Skeletal muscle cell (primary cell): ENCODE measurements at regions not wholly inside any gene's neighbourhood (a gene's known extent, or its start where the extent isn't known, plus 50 kb on each side); places are given as distances from the start of the nearest gene placed in this dataset.
A peak's percentile ranks its signal among the peaks of the same experiment; 100 is the strongest.

ENCODE experiments used
- DNase-seq: peaks from one replicate; pipeline ENCODE4 v3.0.0-alpha.2; 2010; ENCODE audit warnings: low read depth
- H3K4me3 ChIP-seq: 2 replicates; pipeline ENCODE4 v1.5.1; 2011; ENCODE audit warnings: low read depth, mild to moderate bottlenecking, control low read depth, low read length, moderate library complexity

DNA sequence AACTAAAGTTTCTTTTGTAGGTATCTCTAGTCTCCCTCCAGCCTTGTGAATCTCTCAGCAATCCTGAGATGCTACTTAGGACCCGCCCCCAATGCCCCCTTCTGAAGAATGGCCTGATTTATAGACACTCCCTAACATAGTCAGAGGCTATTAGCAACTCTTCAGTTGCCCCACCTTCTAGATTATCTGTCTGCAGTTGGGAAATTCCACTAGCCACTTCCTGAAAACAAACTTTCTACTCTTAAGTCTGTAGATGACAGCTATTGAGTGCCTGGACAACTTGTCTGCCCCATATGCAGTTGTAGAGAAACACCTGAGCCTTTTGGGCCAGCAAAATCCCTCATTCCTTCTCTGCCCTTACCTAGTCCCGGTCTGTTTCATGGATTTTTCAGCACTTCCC is 188.2 kb upstream of the PREP start:
- H3K4me3 ChIP-seq = no peak overlapping the region
- DNase-seq = no peak

DNA sequence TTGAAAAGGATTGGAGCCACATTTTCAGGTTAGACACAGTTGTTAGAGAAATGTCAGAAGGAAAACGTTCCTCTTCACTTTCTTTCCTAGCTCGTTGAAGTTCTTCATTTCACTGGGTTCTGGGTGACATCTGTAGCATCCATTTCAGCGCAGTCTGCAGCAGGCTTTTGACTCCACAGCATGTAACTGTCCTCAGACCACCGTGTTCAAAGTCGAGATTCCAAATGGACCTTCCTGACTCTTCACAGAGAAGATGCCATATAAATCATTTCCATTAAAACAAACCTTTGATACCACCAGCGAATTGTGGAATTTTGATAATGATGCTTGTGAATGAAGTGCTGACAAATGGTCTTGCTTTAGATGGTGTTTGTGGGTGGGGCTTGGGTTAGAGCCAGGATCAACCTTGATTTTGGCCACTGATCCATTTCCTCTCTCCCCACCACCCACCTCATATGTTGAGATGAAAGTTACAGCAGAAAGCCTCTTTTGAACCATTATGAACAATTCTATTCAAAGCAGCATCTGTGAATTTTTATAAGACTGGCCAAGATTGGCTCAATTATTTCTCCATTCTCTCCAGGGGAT is 185.3 kb upstream of the PREP start:
- DNase-seq = no peak
- no peak overlapping the region for H3K4me3 ChIP-seq

DNA sequence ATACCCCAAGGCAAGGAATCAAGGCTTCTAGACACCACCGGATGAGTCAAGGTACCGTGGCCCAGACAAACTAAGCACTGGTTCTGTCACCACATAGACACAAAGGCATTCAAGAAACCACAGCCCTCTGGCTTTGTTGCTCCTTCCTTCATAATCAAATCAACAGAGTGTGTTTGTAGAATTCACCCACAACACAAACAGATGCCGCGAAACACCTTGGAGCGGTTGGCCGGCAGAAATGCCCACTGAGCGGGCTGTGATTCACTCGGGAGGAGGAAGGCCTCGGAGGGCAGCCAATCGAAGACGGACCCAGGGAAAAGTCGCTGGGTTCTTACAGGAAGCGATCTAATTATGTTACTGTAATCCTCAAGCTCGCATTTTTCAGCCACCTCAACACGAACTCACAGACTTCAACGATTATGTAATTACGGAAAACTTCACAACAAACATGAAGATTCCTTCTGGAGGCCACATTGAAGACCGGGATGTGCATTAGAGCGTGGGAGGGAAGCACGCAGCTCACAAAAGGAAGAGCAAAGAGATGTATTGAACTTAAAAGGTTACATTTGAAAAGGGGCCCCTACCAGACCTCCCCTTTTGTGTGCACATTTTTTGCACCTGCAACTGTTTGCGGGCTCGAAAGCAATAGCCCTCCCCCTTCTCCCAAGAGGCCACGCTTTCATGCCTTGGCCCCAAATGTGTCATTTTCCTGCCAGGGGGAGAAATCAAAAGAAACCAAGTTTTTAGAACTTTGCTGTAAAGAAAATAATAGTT is 184.7 kb upstream of the PREP start:
- no peak for DNase-seq
- no peak overlapping the region for H3K4me3 ChIP-seq

- H3K4me3 ChIP-seq = no peak overlapping the region
- DNase-seq = no peak
These were observed 175.4 kb upstream of the PREP start for GRCh38 chr6:105578179-105578707.

DNA sequence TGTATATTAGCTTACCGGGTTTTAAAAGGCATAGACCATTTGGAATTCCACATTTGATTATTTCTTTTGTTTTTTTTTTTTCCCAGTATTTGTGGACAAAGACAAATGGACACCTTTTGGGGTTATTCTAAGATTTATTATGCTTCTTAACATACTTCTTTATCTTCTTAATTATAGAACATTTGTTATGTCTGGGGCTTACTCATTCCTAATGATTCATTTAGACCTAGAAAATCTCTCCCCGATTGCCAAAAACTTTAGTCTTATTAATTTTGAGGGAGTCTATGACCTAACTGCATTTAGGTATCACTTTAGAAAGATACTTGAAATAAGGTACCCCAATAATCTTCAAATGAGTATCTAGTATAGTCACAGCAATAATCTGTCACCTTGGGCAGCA is 170.7 kb upstream of the PREP start:
- no peak overlapping the region for H3K4me3 ChIP-seq
- DNase-seq = no peak

DNA sequence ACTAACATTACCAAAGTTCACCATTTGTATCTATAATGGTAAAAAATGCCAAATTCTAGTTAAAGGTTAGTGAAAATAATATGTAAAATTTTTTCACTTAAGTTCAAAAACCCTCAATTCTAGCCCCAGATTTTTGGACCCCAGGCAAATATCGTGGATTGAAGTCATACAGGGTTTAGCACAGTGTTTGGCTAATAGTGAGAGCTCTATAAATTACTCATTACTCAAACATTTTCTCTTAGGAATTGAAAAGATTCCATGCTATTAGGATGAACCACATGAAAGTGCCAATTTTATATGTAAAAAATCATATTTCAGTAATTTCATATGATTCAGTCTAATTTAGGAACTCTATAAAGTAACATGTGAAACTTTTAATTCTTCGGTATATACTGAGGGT is 170.3 kb upstream of the PREP start:
- no peak overlapping the region for H3K4me3 ChIP-seq
- DNase-seq = no peak

DNA sequence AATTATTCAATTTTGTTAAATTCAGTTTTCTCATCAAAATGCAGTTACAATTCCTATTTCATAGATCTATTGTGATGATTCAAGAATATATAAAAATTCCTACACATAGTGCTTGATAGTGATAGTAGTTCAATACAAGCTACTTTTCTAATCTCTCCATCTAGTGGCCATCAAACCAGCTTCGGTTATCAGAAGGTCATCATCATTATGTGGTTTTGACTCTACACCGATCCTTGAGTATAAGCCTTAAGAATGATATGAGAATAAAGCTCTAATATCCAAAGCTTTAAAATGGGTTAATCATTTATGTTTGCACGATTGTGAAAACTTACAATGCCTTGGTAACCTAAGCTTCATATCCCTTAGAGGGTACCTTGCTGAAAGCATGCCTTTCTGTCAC is 167.5 kb upstream of the PREP start:
- DNase-seq = no peak
- H3K4me3 ChIP-seq = no peak overlapping the region

GRCh38 chr6:105569706-105570105 is 166.8 kb upstream of the PREP start:
- DNase-seq = no peak
- no peak overlapping the region for H3K4me3 ChIP-seq

DNA sequence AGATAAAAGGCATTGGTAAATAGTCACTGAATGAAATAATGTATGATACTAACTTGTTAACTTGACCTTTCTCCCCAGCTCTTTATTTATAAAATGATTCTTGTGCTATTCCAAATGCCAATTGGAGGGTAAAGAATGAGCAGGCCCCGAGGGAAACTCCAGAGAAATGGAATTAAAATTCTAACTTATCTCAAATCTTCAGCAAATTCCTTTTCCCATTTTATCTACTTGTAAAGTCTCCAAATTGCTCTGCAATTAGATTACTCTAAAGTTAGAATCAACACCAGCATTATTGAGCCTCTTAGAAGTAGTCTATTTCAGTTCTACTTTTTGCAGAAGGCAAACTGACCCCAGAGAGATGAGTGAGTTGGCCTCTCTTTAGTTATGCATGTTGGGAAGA is 165.9 kb upstream of the PREP start:
- DNase-seq = no peak
- no peak overlapping the region for H3K4me3 ChIP-seq

DNA sequence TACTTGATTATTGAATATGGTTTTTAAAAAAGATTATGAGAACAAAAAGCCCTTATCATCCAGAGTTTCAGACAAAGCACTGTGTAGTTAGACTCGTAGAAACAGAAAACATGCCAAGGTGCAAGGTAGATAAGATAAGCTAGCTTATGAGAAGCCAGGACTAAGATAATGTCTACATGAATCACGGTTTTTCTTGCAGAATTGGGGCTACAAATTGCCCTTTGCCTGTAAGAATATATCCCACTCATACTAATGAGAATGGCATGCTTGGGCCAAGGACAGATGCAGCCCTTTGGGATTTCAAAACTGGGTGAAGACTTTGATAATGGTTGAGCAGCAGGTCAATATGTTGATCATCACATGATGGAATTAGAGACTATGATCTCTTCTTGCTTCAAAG is 165.3 kb upstream of the PREP start:
- no peak for DNase-seq
- no peak overlapping the region for H3K4me3 ChIP-seq

DNA sequence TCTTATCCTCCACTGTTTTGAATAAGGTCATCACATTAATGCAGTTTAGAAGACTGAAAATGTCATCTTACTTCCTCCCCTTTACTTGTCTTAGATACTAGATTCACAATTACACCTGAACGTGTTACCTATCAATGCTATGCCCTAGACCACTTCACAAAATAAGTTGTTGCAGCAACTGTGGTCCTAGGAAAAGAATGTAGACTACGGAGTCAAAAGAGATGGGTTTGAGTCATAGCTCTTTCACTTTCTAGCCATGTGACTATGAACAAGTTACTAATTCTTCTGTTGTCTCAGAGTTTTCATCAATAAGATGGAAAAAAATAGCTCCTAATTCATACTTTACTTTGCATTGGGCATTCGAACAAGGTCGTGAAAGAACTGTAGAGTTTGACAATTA is 164.3 kb upstream of the PREP start:
- no peak for DNase-seq

GRCh38 chr6:105566503-105566902 is 163.6 kb upstream of the PREP start:
- no peak for DNase-seq

More for the DNA sequence above, 164.3 kb upstream of the PREP start:
- H3K4me3 ChIP-seq = no peak overlapping the region

GRCh38 chr6:105564121-105564902 is 161.4 kb upstream of the PREP start:
- no peak overlapping the region for H3K4me3 ChIP-seq
- DNase-seq = no peak

More at GRCh38 chr6:105566503-105566902, 163.6 kb upstream of the PREP start:
- H3K4me3 ChIP-seq = no peak overlapping the region

DNA sequence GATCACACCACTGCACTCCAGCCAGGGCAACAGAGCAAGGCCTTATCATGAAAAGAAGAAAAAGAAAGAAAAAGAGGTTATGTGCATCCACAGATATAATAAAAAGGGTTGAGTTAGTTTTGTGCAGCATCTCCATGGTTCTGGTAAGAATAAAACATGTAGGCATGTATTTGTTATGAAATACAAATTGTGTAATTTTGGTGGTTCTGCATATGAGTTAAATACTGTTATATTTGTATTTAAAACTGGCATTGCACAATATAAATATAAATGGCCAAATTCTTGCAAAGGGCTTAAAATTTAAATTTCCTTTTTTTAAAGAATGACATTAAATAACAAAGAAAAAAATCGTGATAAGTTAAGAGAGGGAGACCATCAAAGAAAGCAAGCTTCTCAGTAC is 159.1 kb upstream of the PREP start:
- H3K4me3 ChIP-seq = no peak overlapping the region
- DNase-seq = no peak

DNA sequence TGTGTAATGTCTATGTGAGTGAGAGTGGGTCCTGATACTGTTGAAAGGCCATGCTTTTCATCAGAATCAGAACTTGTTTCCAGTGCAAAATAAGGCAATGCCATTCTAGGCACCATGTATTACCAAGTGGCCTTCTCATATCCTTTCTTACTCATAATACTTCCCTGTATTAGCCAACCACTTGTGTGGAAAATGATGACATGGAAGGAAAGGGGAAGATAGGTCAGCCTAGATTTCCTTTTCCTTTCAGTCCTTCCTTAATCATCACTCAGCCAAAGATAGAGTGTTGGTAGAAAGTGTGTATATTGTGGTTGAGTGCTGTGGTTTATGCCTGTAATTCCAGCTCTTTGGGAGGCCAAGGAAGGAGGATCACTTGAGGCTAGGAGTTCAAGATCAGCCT is 158.6 kb upstream of the PREP start:
- DNase-seq = no peak
- no peak overlapping the region for H3K4me3 ChIP-seq

DNA sequence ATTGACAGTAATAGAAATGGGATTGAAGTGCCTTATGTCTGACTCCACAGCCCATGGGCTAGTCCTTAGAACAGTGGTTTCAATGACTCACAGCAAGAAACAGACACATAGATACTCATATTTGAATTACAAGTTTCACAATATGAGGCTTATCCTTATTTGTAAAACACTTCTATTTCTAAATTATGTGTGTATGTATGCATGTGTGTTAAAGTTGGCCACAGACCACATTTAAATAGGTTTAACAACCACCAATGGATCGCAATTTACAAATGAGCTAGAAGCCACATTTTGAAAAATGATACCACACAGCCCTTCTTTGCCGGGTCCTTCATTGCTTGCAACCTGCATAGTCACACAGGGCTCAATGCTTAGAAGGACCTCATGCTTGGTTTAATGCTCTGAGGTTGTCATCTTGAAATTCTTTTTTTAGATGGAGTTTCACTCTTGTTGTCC is 157.8 kb upstream of the PREP start:
- no peak overlapping the region for H3K4me3 ChIP-seq
- peak; percentile 42 for DNase-seq

DNA sequence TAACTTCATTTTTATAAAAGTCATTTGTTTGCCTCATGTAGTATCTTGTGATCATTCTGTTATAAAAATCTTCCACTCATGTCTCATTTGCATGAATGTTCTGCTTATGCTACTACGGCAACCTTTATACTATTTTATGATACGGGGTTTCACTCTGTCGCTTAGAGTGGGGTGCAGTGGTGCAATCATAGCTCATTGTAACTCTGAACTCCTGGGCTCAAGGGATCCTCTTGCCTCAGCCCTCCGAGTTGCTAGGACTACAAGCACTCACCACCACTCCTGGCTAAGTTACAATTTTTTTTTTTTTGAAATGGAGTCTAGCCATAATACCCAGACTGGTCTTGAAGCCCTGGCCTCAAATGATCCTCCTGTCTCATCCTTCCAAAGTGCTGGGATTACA is 154.4 kb upstream of the PREP start:
- H3K4me3 ChIP-seq = no peak overlapping the region
- no peak for DNase-seq

DNA sequence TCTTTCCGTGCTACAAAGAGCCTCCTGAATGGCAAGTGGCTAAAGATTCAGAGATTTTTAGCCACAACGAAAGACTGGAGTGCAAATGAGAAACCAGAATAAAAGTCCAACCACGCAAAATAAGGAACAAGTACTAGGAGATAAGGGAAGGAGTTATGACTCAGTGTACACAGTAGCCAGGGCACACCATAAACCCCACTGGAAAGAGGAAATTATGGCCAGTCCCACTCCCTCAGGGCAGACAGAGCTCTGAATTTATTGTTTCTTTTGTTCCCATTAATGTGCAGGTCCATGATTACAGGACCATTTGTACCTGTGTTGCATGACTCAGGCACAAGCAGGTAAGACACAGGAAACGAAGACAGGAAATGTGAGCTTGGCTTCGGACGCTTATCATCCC is 150.3 kb upstream of the PREP start:
- no peak for DNase-seq
- no peak overlapping the region for H3K4me3 ChIP-seq

DNA sequence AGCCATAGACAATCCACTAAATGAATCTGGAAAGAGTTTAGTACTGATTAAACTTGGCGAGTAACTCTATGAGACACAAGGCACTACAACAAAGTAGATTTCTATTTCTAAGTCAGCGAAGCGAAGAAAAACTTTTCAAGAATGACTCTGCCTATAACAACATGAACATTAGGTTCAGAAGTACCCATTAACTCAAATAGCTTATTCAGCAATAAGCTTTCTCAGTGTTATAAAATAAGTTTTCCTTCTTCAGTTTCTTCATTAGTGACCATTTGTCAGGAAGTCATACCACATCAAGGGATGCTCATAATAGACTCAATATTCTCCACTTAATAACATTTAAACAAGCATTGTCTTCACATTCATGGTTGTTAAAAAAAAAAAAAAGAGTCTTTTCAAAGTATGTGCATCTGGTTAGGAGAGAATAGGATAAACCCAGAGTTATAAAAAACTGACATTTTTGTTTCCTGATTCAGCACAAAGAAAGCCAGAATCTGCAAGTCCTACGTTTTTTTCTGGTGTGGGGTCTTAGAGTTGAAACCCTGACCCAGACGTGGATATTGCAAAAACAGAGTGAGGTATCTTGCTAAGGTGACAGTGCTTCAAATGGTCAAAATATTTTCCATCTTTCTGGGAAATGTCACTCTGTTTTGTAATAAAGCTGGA is 148.2 kb upstream of the PREP start:
- no peak overlapping the region for H3K4me3 ChIP-seq
- no peak for DNase-seq

DNA sequence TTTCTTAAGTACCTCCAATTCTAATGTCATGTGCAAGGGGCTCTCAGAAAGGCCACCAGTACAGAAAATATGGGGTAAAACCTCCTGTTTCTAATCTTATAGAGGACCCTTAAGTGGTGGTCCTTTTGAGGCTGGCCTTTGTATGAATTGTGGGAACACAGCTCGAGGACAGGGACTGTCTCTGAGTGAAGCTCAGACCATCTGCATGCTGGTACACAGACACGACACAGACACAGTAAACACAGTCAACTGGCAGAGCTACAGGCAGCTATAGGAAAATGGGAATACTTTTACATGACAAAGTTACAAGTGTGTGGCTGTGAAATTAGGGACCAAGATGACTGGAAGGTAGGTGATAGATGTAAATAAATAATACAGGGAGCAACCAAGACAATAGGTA is 143.9 kb upstream of the PREP start:
- DNase-seq = no peak
- no peak overlapping the region for H3K4me3 ChIP-seq
